GM10266 (cell line): ENCODE measurements at regions not wholly inside any gene's neighbourhood (a gene's known extent, or its start where the extent isn't known, plus 50 kb on each side); places are given as distances from the start of the nearest gene placed in this dataset.

ENCODE experiments used
- DNase-seq: peaks from one replicate; pipeline ENCODE4 v3.0.0; 2012; ENCODE audit errors: extremely low spot score
- CTCF ChIP-seq: IDR thresholded peaks from 2 replicates; pipeline ENCODE4 v1.5.1; 2012; ENCODE audit warnings: mild to moderate bottlenecking, low read depth; ENCODE audit not compliant: control insufficient read depth, insufficient read depth; ENCODE audit errors: missing control alignments

GRCh38 chr2:186201371-186201770 lies 284.7 kb upstream of the ZC3H15 start:
- DNase-seq = no peak

GRCh38 chr2:186205254-186205911 lies 280.7 kb upstream of the ZC3H15 start:
- DNase-seq = no peak
- no peak for TF ChIP-seq CTCF

More at GRCh38 chr2:186201371-186201770, 284.7 kb upstream of the ZC3H15 start:
- no peak for TF ChIP-seq CTCF

DNA sequence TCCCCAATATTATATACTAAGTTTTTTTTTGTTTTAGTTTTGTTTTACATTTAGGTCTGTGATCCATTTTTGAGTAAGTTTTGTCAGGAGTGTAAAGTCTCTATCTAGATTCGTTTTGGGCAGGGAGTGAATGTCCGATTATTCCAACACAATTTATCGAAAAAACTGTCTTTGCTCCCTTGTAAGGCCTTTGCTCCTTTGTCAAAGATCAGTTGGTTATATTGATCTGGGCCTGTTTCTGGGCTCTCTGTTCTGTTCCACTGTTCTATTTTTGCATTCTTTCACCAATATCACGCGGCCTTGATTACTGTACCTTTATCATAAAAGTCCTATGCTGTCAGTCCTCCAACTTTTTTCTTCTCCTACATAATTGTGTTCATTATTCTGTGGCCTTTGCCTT lies 276.5 kb upstream of the ZC3H15 start:
- DNase-seq = no peak
- no peak for TF ChIP-seq CTCF

DNA sequence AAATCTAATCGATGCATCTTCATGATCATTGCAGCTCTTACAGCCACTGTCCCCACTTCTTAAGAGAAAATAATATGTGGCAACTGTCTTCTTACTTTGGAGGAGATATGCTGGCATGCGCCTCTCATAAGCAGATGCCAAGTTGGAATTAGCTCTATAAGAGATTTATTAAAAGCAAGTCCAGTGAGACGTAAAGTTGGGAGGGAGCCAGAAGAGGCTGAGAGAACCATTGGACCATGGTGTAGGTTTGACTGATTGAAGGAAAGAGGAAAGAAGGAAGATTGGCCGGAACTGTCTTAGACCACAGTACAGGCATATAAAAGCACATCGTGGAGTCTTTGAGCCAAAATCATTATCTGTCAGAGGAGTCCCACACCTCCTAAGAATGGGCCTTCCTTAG lies 265.7 kb upstream of the ZC3H15 start:
- no peak for DNase-seq
- no peak for TF ChIP-seq CTCF

- no peak for DNase-seq
- no peak for TF ChIP-seq CTCF
Measured at GRCh38 chr2:186229265-186229664, 256.8 kb upstream of the ZC3H15 start.

- DNase-seq = no peak
- TF ChIP-seq CTCF = no peak
Measured at GRCh38 chr2:186241874-186242273, 244.2 kb upstream of the ZC3H15 start.

GRCh38 chr2:186254759-186255158 lies 231.3 kb upstream of the ZC3H15 start:
- no peak for TF ChIP-seq CTCF
- DNase-seq = no peak
